ENCODE measurements at regions not wholly inside any gene's neighbourhood (a gene's known extent, or its start where the extent isn't known, plus 50 kb on each side); places are given as distances from the start of the nearest gene placed in this dataset.

- TF ChIP-seq, protein P1, sequence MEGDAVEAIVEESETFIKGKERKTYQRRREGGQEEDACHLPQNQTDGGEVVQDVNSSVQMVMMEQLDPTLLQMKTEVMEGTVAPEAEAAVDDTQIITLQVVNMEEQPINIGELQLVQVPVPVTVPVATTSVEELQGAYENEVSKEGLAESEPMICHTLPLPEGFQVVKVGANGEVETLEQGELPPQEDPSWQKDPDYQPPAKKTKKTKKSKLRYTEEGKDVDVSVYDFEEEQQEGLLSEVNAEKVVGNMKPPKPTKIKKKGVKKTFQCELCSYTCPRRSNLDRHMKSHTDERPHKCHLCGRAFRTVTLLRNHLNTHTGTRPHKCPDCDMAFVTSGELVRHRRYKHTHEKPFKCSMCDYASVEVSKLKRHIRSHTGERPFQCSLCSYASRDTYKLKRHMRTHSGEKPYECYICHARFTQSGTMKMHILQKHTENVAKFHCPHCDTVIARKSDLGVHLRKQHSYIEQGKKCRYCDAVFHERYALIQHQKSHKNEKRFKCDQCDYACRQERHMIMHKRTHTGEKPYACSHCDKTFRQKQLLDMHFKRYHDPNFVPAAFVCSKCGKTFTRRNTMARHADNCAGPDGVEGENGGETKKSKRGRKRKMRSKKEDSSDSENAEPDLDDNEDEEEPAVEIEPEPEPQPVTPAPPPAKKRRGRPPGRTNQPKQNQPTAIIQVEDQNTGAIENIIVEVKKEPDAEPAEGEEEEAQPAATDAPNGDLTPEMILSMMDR (IDR thresholded peaks at IDR 0.05): no peak
- TF ChIP-seq TEAD4 (IDR thresholded peaks at IDR 0.05; ENCODE audit: borderline replicate concordance, insufficient read depth) (no peak), SIN3A (IDR thresholded peaks at IDR 0.05; ENCODE audit: borderline replicate concordance, low read depth, low read length) (no peak), EZH2phosphoT487 (IDR thresholded peaks at IDR 0.05; ENCODE audit: borderline replicate concordance, low read depth) (no peak)
Observed at GRCh38 chr14:59123531-59123930, 64.9 kb upstream of the DAAM1 start.
